ENCODE measurements at regions not wholly inside any gene's neighbourhood (a gene's known extent, or its start where the extent isn't known, plus 50 kb on each side); places are given as distances from the start of the nearest gene placed in this dataset.
A peak's percentile ranks its signal among the peaks of the same experiment; 100 is the strongest.

GRCh38 chr14:71650187-71650755 is 282.0 kb upstream of the RGS6 start:
- DNase-seq, result no peak

DNA sequence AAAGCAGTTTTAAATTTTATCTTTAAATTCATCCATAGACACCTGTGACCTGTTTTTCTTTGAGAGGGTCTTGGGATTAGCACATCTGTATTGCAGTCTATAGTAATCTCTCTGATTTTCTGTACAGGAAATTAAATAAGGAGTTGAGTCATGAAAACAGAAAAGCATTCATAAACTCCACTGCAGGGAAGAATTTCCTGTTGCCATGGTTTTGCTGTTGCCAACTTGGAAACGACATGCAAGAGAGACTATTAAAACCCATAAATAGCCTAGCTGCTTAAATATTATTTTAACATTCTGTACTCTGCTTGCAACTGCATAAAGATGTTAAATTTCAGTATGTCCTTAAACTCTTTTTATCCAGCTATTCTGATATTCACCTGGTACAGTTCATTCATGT is 281.0 kb upstream of the RGS6 start:
- DNase-seq, result no peak

- no peak for DNase-seq
These were observed 279.9 kb upstream of the RGS6 start for GRCh38 chr14:71652368-71652767.

GRCh38 chr14:71654810-71655209 is 277.4 kb upstream of the RGS6 start:
- no peak for DNase-seq

GRCh38 chr14:71658261-71658860 is 273.9 kb upstream of the RGS6 start:
- DNase-seq, result no peak

- no peak for DNase-seq
These were observed 273.1 kb upstream of the RGS6 start for GRCh38 chr14:71659159-71659558.

GRCh38 chr14:71661441-71661840 is 270.8 kb upstream of the RGS6 start:
- DNase-seq, result no peak

DNA sequence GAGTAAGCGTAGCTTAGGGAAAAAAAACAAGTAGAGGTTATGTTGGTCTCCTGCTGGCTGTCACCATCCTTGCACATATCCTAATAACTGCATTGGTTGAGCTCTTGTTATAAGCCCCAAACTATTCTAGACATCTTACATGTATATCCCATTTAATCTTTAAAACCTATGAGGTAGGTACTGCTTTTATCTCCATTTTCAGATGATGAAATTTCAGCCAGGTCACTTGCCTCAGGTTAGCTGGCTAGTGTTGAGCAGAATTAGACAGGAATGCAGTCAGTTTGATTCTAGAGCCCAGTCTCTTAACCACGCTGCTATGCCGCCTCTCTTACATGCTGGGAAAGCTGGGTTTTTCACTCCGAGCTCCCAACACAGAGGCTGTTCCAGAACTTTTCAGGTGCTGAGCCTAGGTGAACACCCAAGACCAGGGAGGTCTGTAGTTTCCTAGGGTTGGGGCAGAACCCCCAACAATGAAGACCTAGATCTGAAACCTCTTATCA is 269.9 kb upstream of the RGS6 start:
- DNase-seq, result no peak

- no peak for DNase-seq
These were observed 267.1 kb upstream of the RGS6 start for GRCh38 chr14:71665157-71665556.

- DNase-seq, result no peak
These were observed 266.4 kb upstream of the RGS6 start for GRCh38 chr14:71665781-71666180.

- no peak for DNase-seq
These were observed 265.6 kb upstream of the RGS6 start for GRCh38 chr14:71666571-71667145.

DNA sequence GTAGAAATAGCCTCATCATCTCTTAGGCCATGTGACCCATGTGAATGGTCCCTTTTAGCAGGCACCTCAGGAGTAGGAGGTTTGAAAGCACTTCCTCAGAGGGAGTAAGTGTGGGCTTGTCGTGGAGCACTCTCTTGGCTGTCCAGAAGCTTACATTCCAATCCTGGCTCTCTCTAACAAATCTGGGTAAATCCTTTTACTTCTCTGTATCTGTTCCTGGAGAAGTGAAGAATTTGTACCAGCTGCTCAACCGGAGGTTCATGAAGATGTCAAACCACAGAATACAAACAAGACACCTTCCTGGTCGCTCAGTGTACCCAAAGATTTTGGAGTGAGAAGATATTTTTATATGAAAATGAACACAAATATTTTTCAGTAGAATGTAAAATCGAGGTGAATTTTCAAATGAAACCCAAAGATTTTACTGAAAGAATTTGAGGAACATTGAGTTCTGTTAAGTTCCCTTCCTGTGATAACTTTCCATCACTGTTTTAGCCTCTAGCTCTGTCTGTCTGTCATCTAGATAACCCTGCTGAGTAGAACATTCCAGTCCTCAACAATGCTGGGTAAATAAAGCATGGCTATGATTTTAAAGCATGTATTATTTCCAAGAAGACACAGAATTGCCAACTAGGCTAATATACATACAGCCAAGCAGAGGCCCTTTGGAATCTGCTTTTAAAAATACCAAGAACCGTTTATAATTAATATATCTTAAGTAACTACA is 263.9 kb upstream of the RGS6 start:
- no peak for DNase-seq

- DNase-seq, result no peak
These were observed 259.6 kb upstream of the RGS6 start for GRCh38 chr14:71672596-71672995.

GRCh38 chr14:71675126-71675899 is 256.9 kb upstream of the RGS6 start:
- DNase-seq, result no peak

DNA sequence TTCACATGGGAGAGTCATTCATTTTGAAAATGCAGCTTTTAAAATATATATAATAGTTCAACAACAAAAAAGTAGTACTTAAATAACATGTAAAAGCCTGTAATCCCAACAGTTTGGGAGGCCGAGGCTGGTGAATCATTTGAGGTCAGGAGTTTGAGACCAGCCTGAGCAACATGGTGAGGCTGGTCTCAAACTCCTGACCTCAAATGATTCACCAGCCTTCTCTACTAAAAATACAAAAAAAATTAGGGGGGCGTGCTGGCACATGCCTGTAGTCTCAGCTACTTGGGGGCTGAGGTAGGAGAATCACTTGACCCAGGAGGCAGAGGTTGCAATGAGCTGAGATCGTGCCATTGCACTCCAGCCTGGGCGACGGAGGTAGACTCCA is 256.3 kb upstream of the RGS6 start:
- DNase-seq, result peak; percentile 28

DNA sequence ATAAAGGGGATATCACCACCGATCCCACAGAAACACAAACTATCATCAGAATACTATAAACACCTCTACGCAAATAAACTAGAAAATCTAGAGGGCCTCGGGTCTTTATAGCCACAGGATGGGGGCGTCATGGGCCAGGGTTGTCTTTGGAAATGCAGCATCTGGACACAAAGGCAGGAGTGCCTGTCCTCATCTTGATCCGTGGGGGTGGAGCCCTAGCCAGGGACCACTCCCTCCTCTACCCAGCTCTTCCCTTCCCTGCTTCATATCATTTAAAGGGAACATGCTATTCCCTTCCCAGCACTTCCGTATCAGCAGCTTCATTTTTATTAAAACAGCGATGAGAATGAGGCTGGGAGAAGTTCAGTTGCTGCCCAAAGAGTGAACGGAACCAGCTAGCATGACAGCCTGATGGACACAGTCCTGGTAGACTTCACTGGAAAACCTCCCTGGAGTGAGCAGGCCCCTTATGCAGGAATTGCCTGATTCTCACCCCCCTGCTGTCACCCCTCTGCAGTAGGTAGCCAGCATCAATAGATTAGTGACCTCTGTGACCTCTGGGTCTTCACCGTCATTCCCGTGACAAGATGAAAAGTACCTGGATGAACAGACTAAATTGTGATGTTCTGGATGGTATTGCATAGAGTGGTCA is 251.4 kb upstream of the RGS6 start:
- DNase-seq, result no peak

- no peak for DNase-seq
These were observed 249.9 kb upstream of the RGS6 start for GRCh38 chr14:71682337-71682736.

- DNase-seq, result no peak
These were observed 247.9 kb upstream of the RGS6 start for GRCh38 chr14:71684323-71684722.

GRCh38 chr14:71686677-71687076 is 245.6 kb upstream of the RGS6 start:
- DNase-seq, result no peak

GRCh38 chr14:71687166-71687831 is 244.9 kb upstream of the RGS6 start:
- no peak for DNase-seq

DNA sequence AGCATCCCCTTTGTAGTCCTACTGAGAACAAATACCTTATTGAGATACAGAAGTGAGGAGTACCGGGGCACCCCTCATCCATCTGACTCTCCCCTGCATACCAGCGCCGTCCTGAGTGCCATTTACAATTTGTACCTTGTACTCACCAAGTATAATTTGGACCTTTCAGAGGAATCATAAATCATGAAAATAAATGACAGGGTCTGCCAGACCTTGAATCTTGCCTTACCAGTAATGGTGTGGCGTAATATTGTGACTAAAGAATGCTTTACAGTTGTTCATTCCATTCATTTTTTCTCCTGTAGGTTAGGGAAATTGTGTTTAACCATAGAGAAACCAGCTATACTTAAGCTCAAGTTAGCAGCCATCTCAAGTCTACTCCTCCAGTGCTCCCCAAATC is 243.7 kb upstream of the RGS6 start:
- DNase-seq, result no peak

GRCh38 chr14:71690478-71690877 is 241.8 kb upstream of the RGS6 start:
- peak; percentile 16 for DNase-seq
